A204.1 (cell line): ENCODE measurements at regions not wholly inside any gene's neighbourhood (a gene's known extent, or its start where the extent isn't known, plus 50 kb on each side); places are given as distances from the start of the nearest gene placed in this dataset.

Experiments used
- FAIRE-seq: peaks from 2 replicates; lab custom pipeline; 2012; peaks lifted over from hg19 to GRCh38; lab: Jason Lieb, UNC

GRCh38 chr6:165819394-165819793 is 156.4 kb upstream of the PDE10A start:
- FAIRE-seq = no peak

DNA sequence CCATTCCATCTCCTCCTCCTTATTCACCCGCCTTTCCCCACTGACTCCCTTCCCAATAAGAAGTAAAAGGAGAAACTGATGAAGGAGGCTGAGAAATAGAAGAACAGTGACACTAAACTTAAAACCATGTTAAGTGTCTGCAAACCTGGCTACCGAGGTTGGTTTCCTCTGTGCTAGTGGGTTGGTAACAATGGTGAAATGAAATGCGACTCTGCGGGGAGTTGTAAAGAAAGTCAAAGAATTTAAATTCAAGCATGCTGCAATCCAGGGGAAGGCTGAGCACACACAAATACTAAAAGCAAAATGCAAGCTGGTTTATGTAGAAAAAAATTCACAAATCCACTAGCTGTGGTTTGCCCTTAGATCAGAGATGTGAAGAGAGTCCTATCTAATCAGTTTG is 155.2 kb upstream of the PDE10A start:
- FAIRE-seq = no peak

DNA sequence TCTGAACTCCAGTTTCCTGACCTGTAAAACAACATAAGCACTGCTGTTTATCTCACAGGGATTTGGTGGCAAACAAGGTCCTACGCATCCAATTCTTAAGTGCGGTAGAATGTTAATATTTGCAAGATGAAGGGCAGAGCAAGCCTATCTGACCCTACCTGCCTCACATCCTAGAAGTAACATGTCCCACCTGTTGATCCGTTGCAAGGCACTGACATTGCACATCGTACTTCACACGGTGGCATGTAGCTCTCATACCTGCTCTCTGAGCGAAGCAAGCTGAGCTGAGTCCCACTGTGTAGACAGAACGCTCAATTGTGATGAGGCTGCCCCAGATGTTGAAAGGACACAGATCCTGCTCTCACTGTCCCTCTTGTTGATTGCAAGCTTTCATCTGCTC is 154.7 kb upstream of the PDE10A start:
- no peak for FAIRE-seq

GRCh38 chr6:165817148-165817547 is 154.1 kb upstream of the PDE10A start:
- FAIRE-seq = no peak

- no peak for FAIRE-seq
These were observed 151.6 kb upstream of the PDE10A start for GRCh38 chr6:165814679-165815078.

GRCh38 chr6:165811512-165811911 is 148.5 kb upstream of the PDE10A start:
- no peak for FAIRE-seq

DNA sequence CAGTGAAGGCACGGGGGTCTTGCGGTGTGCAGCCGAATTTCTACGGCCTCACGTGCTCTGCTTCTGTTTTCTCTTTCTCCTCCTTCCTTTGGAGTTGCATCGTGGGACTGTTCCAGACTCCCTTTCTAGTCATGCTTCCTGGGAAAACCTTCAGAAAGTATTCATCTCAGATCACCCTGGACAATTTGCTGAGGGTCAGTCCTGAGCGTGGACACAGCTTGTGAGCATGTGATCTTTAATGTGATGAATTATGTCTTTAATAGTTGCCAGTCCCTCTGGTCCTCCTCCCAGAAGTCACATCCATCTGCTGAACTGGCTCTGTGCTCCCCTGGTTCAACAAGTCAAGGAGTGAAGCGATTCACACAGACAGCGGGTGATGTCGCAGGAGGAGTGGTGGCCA is 145.0 kb upstream of the PDE10A start:
- no peak for FAIRE-seq

GRCh38 chr6:165807249-165807960 is 144.4 kb upstream of the PDE10A start:
- no peak for FAIRE-seq

- FAIRE-seq = no peak
These were observed 143.2 kb upstream of the PDE10A start for GRCh38 chr6:165806126-165806810.

DNA sequence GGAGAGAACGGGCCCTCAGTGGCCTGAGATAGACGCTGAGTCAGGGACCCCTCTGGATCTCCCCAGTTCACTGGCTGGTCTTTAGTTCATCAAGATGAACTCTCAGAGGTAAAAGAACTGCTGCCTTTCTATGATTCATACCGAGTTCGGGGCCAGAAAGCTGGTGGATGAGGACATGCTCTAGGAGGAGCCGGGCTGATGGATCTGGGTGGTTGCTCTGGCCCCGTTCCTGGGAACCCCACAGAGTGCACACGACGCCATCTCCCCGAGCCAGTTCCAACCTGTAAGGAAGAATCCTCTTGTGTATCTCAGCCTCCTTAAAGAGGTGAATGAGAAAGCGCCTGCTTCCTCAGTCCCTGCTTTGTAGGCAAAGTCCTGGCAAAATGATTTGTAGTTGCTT is 142.6 kb upstream of the PDE10A start:
- no peak for FAIRE-seq

DNA sequence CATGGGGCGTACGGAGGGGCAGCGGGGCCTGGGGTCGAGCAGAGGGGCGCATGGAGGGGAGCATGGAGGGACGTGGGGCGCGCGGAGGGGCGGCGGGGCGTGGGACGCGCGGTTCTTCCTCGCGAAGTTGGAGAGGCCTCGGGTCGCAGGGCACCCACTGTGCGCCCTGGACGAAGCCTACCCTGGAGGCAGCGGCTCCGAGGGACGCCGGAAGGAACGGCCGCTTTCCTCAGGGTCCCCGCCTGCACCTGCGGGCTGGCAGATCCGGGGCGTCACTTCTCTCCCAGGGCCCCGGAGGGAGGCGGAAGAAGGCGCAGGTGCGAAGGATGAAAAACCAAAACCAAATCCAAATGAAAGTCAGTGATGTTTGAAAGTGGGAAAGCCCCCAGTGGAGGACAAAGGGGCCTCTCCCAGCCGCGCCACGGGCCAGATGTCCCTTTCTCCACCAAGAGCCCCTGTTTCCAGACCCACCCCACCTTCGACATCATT is 142.1 kb upstream of the PDE10A start:
- no peak for FAIRE-seq

- FAIRE-seq = no peak
These were observed 141.5 kb upstream of the PDE10A start for GRCh38 chr6:165804331-165805066.

GRCh38 chr6:165800337-165800736 is 137.3 kb upstream of the PDE10A start:
- no peak for FAIRE-seq

- no peak for FAIRE-seq
These were observed 136.5 kb upstream of the PDE10A start for GRCh38 chr6:165799391-165800153.

GRCh38 chr6:165798991-165799390 is 135.9 kb upstream of the PDE10A start:
- FAIRE-seq = no peak

DNA sequence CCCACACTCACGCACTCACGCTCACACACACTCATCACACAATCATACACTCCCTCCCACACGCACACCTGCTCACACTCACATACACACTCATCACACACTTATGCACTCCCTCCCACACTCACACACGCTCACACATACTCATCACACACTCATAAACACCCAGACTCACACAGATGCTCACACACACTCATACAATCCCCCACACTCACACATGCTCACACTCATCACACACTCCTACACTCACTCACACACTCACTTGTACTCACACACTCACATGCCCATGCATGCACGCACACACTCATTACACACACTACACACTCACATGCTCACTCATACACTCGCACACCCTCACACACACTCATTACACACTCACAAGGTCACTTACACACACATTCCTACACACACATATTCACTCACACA is 131.1 kb upstream of the PDE10A start:
- no peak for FAIRE-seq

GRCh38 chr6:165793287-165793825 is 130.3 kb upstream of the PDE10A start:
- FAIRE-seq = no peak

- FAIRE-seq = no peak
These were observed 128.9 kb upstream of the PDE10A start for GRCh38 chr6:165791876-165792437.

GRCh38 chr6:165791306-165791705 is 128.3 kb upstream of the PDE10A start:
- no peak for FAIRE-seq

DNA sequence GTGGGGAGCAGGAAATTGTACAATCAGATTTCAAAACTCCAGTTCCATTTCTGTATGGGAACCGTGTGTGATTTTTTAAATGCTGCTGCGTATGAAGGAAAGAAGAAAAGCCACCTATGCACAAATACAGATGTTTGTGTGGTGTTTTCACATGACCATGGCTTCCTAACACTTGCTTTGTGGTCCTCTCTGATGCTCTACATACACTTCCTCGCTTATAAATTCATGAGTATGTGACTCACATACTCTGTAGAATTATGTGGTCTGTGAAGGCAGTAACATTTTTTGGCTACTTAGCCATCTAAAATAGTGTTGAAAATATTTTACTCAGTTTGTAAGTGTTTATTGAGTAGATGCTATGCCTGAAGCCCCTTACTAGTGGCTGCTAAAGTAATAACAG is 119.8 kb upstream of the PDE10A start:
- no peak for FAIRE-seq

GRCh38 chr6:165782134-165782533 is 119.1 kb upstream of the PDE10A start:
- FAIRE-seq = no peak

- no peak for FAIRE-seq
These were observed 114.6 kb upstream of the PDE10A start for GRCh38 chr6:165777680-165778079.
